GM12892 (cell line): ENCODE measurements at regions not wholly inside any gene's neighbourhood (a gene's known extent, or its start where the extent isn't known, plus 50 kb on each side); places are given as distances from the start of the nearest gene placed in this dataset.

Experiments used
- POLR2A ChIP-seq: IDR thresholded peaks from 2 replicates; pipeline ENCODE4 v1.6.1; 2011; ENCODE audit warnings: low read depth, low read length, control low read depth
- POLR2AphosphoS5 ChIP-seq: IDR thresholded peaks from 2 replicates; pipeline ENCODE4 v1.6.1; 2011; ENCODE audit warnings: low read depth, low read length, control low read depth
- TAF1 ChIP-seq: IDR thresholded peaks from 2 replicates; pipeline ENCODE4 v1.6.1; 2011; ENCODE audit warnings: low read depth, mild to moderate bottlenecking, control low read depth, low read length, borderline replicate concordance

GRCh38 chr11:129265125-129265788 is 73.1 kb upstream of the ARHGAP32 start:
- TF ChIP-seq TAF1 (no peak), POLR2A (no peak), POLR2AphosphoS5 (no peak)
